SU-DHL-6 (cell line): ENCODE measurements at regions not wholly inside any gene's neighbourhood (a gene's known extent, or its start where the extent isn't known, plus 50 kb on each side); places are given as distances from the start of the nearest gene placed in this dataset.

Experiments
- H2AFZ ChIP-seq: fragments of 200-600 bp; sonication (generic); 2 replicates; pipeline ENCODE4 v1.6.1; 2014; ENCODE audit warnings: low read depth, mild to moderate bottlenecking, moderate library complexity, mixed read lengths, antibody characterized with exemption, low read length; ENCODE audit not compliant: severe bottlenecking
- H3F3A ChIP-seq: fragments of 200-600 bp; shearing (Covaris generic); 2 replicates; pipeline ENCODE4 v1.6.0; 2016; ENCODE audit warnings: antibody characterized with exemption, mild to moderate bottlenecking; ENCODE audit not compliant: insufficient read depth
- H3K27ac ChIP-seq: fragments of 200-600 bp; sonication (generic); 2 replicates; pipeline ENCODE4 v1.5.1; 2016; ENCODE audit warnings: low read depth, mild to moderate bottlenecking, low read length, moderate library complexity, mixed read lengths
- H3K27me3 ChIP-seq: fragments of 200-600 bp; sonication (generic), shearing (Covaris generic); 2 replicates; pipeline ENCODE4 v1.6.0; 2014; ENCODE audit warnings: mild to moderate bottlenecking, low read length
- H3K36me3 ChIP-seq: fragments of 200-600 bp; sonication (generic); 2 replicates; pipeline ENCODE4 v1.6.1; 2014; ENCODE audit warnings: mild to moderate bottlenecking, low read length, mixed read lengths
- H3K4me2 ChIP-seq: fragments of 300-600, 200-600 bp; shearing (Covaris generic), sonication (generic); 2 replicates; pipeline ENCODE4 v1.6.0; 2014; ENCODE audit warnings: low read length, low read depth, mild to moderate bottlenecking; ENCODE audit not compliant: poor library complexity, severe bottlenecking
- H3K4me3 ChIP-seq: fragments of 200-600 bp; sonication (generic); 2 replicates; pipeline ENCODE4 v1.5.1; 2014; ENCODE audit warnings: antibody characterized with exemption, low read length, mild to moderate bottlenecking, mixed read lengths; ENCODE audit not compliant: insufficient read depth, poor library complexity, severe bottlenecking
- H3K79me2 ChIP-seq: fragments of 200-600 bp; sonication (generic); 2 replicates; pipeline ENCODE4 v1.6.1; 2014; ENCODE audit warnings: mild to moderate bottlenecking, low read length, moderate library complexity; ENCODE audit not compliant: insufficient read depth
- H3K9ac ChIP-seq: fragments of 200-600 bp; sonication (generic); 2 replicates; pipeline ENCODE4 v1.7.0; 2014; ENCODE audit warnings: mild to moderate bottlenecking, low read length
- H3K9me2 ChIP-seq: fragments of 200-600 bp; sonication (generic); replicated peaks from 2 replicates; pipeline ENCODE4 v1.6.1; 2014; ENCODE audit warnings: low read length; ENCODE audit not compliant: insufficient read depth
- H3K9me3 ChIP-seq: fragments of 200-600 bp; sonication (generic); 2 replicates; pipeline ENCODE4 v1.6.1; 2014; ENCODE audit warnings: low read length, mixed read lengths; ENCODE audit not compliant: insufficient read depth
- H4K20me1 ChIP-seq: fragments of 200-600 bp; sonication (generic); 2 replicates; pipeline ENCODE4 v1.6.1; 2014; ENCODE audit warnings: low read depth, mild to moderate bottlenecking, antibody characterized with exemption, low read length, moderate library complexity, mixed read lengths
- EZH2phosphoT487 ChIP-seq: fragments of 200-600 bp; sonication (generic), shearing (Covaris generic); conservative IDR thresholded peaks from 2 replicates; pipeline ENCODE4 v1.6.1; 2018; ENCODE audit warnings: mild to moderate bottlenecking, antibody characterized with exemption, low read length, moderate library complexity, mixed read lengths
- TF ChIP-seq, protein P1 (sequence below): fragments of 200-600 bp; sonication (generic); IDR thresholded peaks from one replicate; pipeline ENCODE4 v1.5.1; 2017; ENCODE audit warnings: antibody characterized with exemption, mild to moderate bottlenecking, low read length, moderate library complexity; ENCODE audit not compliant: insufficient read depth, poor library complexity, severe bottlenecking

DNA sequence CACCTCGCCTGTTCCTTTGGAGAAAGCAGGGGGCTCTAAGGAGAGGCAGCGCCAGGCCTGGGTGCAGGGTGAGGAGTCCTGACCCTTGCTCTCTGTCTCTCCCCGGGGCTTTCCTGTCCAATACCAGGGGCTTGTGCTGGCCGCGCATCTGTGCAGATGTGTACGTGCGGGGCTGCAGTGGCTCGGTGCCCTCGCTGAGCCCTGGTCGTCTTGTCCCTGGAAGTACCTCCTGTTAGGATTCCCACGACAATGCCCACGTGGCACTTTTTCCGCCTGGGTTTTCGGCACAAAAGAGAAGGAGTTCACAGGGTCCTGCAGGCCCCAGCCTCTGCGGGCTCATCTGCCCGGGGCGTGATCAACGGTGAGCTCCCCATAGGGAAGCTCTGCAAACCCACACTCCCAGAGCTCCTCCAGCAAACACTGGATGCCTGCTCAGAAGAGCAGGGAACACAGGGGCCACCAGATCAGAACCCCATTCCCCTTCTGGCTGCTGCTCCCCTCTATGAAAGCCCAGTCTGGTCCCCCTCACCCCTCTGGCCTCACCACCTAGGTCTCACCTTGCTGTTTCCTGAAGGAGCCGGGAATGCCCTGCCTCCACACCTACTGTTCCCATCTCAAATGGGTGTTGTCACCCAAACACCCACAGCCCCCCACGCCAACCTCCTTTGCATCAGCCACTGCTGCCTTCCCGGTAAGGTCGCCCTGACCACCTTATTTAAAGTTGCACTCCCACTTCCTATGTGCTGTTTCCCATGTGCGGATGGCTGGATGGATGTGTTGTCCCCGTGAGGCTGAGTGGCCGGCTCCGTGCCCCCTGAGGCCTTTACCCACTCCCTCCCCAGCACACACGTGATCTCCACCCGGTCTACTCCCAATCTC is 62.6 kb upstream of the PRR20G start:
- Histone ChIP-seq H3K4me3 (no peak overlapping the region), H3K9me3 (peaks cover 3% of the 10 kb centered on the region; the same call in 1 of the 2 replicates)

DNA sequence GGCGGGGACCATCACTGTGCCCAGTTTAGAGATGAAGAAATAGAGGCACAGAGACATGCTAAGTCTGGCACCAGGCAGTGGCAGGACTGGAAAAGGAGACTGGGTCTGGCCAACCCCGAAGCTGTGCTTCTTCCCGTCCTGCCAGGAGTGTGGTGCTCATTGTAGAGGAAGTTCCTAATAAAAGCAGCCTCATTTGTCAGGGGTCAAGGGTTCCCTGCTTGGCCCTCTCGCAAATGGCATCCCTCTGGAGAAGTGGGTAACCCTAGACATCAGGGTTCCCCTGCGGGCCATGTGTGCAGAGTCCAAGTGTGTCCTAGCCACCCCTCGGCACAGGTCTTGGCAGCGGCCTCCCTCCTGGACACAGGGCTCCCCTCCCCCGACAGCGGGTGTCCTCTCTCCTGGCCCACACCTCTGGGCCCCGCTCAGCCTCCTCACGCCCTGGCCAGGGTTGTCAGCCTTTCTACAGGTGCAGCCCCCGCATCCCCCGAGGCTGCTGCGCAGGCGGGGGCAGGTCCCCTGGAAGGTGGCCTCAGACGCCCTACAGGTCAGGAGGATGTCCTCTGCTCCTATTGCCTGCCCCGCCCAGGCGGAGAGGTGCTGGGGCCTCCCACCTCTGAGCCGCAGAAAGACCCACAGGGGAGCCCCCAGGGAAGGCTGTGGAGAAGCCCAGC is 61.8 kb upstream of the PRR20G start:
- Histone ChIP-seq H3K79me2 (no peaks in the 10 kb centered on the region), H2AFZ (no peak overlapping the region), H3K27me3 (no peaks in the 10 kb centered on the region), H3K27ac (no peak overlapping the region), H3K9me3 (no peaks in the 10 kb centered on the region), H3K9me2 (no peaks in the 10 kb centered on the region), H3K36me3 (no peaks in the 10 kb centered on the region), H4K20me1 (no peaks in the 10 kb centered on the region), H3K4me2 (no peak overlapping the region), H3K9ac (no peak overlapping the region), H3F3A (no peaks in the 10 kb centered on the region), H3K4me3 (no peak overlapping the region)
- TF ChIP-seq, protein P1, sequence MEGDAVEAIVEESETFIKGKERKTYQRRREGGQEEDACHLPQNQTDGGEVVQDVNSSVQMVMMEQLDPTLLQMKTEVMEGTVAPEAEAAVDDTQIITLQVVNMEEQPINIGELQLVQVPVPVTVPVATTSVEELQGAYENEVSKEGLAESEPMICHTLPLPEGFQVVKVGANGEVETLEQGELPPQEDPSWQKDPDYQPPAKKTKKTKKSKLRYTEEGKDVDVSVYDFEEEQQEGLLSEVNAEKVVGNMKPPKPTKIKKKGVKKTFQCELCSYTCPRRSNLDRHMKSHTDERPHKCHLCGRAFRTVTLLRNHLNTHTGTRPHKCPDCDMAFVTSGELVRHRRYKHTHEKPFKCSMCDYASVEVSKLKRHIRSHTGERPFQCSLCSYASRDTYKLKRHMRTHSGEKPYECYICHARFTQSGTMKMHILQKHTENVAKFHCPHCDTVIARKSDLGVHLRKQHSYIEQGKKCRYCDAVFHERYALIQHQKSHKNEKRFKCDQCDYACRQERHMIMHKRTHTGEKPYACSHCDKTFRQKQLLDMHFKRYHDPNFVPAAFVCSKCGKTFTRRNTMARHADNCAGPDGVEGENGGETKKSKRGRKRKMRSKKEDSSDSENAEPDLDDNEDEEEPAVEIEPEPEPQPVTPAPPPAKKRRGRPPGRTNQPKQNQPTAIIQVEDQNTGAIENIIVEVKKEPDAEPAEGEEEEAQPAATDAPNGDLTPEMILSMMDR, result no peak
- no peak for TF ChIP-seq EZH2phosphoT487

More for the DNA sequence above, 62.6 kb upstream of the PRR20G start:
- Histone ChIP-seq H3K4me2 (no peak overlapping the region), H3K36me3 (no peaks in the 10 kb centered on the region), H2AFZ (no peak overlapping the region), H3F3A (no peaks in the 10 kb centered on the region), H3K9me2 (no peaks in the 10 kb centered on the region), H3K27me3 (no peaks in the 10 kb centered on the region), H3K9ac (no peak overlapping the region), H4K20me1 (no peaks in the 10 kb centered on the region), H3K79me2 (no peaks in the 10 kb centered on the region), H3K27ac (no peak overlapping the region)
- TF ChIP-seq, protein P1, result no peak
- TF ChIP-seq EZH2phosphoT487, result no peak

DNA sequence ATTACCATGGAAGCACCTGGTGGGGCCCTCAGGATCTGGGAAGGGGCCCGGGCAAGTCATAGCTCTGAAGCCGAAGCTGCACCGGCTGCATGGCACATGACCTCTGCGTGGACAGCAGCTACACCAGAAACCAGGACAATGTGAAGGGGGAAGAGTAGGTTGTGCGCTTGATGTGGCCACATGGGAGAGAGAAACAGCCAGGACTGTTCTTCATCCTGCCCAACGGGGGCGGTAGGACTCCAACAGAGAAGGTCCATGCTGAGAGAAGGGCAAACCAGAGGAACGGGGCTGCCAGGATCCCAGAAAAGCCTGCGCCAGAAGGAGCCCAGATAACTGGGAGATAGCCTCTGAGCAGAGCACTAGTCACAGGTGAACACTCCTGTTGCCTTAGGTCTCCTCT is 54.9 kb upstream of the PRR20G start:
- Histone ChIP-seq H3F3A (no peaks in the 10 kb centered on the region), H3K79me2 (no peaks in the 10 kb centered on the region), H3K27ac (no peak overlapping the region), H3K36me3 (no peaks in the 10 kb centered on the region), H3K27me3 (0 out of 2 replicates have a peak, but pooled peaks cover 6% of the 10 kb centered on the region), H2AFZ (no peak overlapping the region), H4K20me1 (no peaks in the 10 kb centered on the region), H3K9ac (no peak overlapping the region), H3K4me3 (no peak overlapping the region), H3K9me2 (no peaks in the 10 kb centered on the region), H3K9me3 (no peaks in the 10 kb centered on the region), H3K4me2 (no peak overlapping the region)
- TF ChIP-seq, protein P1, result no peak
- no peak for TF ChIP-seq EZH2phosphoT487
